ENCODE measurements at regions not wholly inside any gene's neighbourhood (a gene's known extent, or its start where the extent isn't known, plus 50 kb on each side); places are given as distances from the start of the nearest gene placed in this dataset.

DNA sequence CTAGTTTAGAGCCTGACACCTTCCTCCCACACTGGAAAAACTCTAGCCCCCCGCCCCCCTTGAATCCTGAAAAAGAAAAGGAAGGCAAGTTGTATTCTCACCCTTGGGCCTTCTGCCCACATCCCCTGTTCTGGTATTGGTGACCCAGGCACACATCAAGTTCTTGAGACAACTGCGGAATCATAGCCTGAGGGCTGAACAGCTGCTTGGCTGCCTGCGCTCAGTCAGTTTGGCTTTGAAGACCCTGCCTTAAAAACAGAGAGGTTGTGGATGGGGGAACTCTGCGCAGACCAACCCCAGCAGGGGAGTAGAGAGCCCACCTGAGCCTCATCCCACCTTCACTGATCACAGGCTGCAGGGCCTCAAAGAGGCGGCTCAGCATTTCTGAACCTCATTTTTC lies 229.2 kb downstream of the ANAPC1 start:
- H3K9me3 ChIP-seq (ENCODE audit: control insufficient read depth, insufficient read depth, low read length): no peaks in the 10 kb centered on the region
- no peak overlapping the region for H3K4me3 ChIP-seq (ENCODE audit: low read depth, low read length)
- ChIA-PET CTCF (no interaction called here), POLR2A (no interaction called here)
- DNase-seq (ENCODE audit: low read depth, low spot score): no peak
- no peak overlapping the region for H3K27ac ChIP-seq (ENCODE audit: low read depth, low read length)
- no peaks in the 10 kb centered on the region for H3K27me3 ChIP-seq (ENCODE audit: control insufficient read depth, insufficient read depth, low read length)
- TF ChIP-seq, protein P1, sequence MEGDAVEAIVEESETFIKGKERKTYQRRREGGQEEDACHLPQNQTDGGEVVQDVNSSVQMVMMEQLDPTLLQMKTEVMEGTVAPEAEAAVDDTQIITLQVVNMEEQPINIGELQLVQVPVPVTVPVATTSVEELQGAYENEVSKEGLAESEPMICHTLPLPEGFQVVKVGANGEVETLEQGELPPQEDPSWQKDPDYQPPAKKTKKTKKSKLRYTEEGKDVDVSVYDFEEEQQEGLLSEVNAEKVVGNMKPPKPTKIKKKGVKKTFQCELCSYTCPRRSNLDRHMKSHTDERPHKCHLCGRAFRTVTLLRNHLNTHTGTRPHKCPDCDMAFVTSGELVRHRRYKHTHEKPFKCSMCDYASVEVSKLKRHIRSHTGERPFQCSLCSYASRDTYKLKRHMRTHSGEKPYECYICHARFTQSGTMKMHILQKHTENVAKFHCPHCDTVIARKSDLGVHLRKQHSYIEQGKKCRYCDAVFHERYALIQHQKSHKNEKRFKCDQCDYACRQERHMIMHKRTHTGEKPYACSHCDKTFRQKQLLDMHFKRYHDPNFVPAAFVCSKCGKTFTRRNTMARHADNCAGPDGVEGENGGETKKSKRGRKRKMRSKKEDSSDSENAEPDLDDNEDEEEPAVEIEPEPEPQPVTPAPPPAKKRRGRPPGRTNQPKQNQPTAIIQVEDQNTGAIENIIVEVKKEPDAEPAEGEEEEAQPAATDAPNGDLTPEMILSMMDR (IDR thresholded peaks at IDR 0.05; ENCODE audit: low read depth, low read length): no peak

DNA sequence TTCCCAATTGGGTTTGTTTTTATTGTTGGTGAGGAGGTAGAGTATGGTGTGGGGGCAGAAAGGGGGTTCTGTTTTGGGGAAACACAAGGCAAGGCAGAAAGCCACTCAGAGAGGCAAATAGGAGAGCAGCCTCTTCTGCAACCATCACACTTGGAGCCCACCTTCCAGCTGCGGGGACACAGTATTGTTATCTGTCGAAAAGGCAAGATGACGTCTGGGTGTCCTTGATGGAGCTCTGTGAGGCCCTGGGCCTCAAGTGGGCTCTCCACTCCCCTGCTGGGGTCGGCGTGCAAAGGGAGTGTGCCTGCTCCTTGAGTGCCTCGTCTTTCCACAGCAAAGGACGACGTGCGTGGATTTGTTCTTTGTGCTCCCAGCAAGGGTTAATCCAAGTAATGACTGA lies 227.6 kb downstream of the ANAPC1 start:
- H3K27me3 ChIP-seq (ENCODE audit: control insufficient read depth, insufficient read depth, low read length): no peaks in the 10 kb centered on the region
- TF ChIP-seq, protein P1 (IDR thresholded peaks at IDR 0.05; ENCODE audit: low read depth, low read length): no peak
- CTCF ChIA-PET: interaction anchor here (0.6 kb wide), 1 partner anchor 834 kb away, joined by 5 read pairs; no protein-coding TSS in a partner anchor
- no peak for DNase-seq (ENCODE audit: low read depth, low spot score)
- no peaks in the 10 kb centered on the region for H3K9me3 ChIP-seq (ENCODE audit: control insufficient read depth, insufficient read depth, low read length)
- no peak overlapping the region for H3K27ac ChIP-seq (ENCODE audit: low read depth, low read length)
- H3K4me3 ChIP-seq (ENCODE audit: low read depth, low read length): no peak overlapping the region
- POLR2A ChIA-PET: no interaction called here

DNA sequence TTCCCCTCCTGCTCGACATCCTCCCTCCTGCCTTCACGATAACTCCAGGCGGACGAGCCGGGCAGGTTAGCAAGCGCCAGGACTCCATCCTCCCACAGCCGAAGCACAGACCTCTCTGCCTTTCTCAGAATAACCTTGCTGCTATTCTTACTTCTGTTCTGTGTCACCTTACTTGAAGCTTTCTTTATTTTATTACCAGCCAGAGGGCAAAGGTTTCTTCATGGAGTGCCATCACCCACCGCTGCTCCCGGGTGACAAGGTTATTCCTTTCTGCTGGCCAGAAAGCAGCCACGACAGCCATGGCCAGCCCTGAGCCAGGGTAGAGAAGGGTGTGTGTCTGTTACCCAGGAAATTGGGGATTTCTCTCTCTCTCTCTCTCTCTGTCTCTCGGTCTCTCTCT lies 227.1 kb downstream of the ANAPC1 start:
- ChIA-PET CTCF (interaction anchor here (0.6 kb wide), 1 partner anchor 834 kb away, joined by 5 read pairs; no protein-coding TSS in a partner anchor), POLR2A (no interaction called here)
- TF ChIP-seq, protein P1 (IDR thresholded peaks at IDR 0.05; ENCODE audit: low read depth, low read length): no peak

DNA sequence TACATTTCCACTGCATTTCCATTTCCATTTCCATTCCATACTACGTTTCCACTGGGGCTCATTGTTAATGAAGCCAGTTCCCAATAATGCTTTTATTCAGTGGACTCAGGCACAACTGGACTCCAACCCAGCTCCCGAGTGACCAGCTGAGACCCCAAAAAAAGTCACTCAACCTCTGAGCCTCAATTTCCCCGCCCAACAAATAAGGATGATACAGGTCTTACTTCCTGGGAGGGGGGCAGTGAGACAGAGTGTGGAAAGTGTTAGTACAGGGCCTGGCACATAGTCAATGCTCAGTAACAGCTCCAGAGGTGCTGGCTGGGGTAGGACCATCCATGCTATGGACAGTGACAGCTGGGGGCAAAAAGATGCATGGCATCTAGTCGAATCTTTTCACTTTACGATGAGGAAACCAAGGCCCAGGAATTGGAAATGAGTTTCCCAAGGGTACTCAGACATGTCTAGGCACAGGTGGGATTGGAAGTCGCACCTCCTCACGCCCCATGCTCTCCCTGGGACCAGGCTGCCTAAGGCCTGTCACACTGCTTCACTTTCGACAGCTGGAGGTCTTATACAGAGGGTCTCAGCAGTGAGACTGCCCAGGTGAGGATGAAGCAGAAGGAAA lies 226.5 kb downstream of the ANAPC1 start:
- H3K27ac ChIP-seq (ENCODE audit: low read depth, low read length): no peak overlapping the region
- ChIA-PET POLR2A (no interaction called here), CTCF (no interaction called here)
- no peaks in the 10 kb centered on the region for H3K27me3 ChIP-seq (ENCODE audit: control insufficient read depth, insufficient read depth, low read length)
- DNase-seq (ENCODE audit: low read depth, low spot score): no peak
- no peak overlapping the region for H3K4me3 ChIP-seq (ENCODE audit: low read depth, low read length)
- no peaks in the 10 kb centered on the region for H3K9me3 ChIP-seq (ENCODE audit: control insufficient read depth, insufficient read depth, low read length)
- TF ChIP-seq, protein P1 (IDR thresholded peaks at IDR 0.05; ENCODE audit: low read depth, low read length): no peak

More for the DNA sequence above, 227.1 kb downstream of the ANAPC1 start:
- H3K27ac ChIP-seq (ENCODE audit: low read depth, low read length): no peak overlapping the region
- no peaks in the 10 kb centered on the region for H3K9me3 ChIP-seq (ENCODE audit: control insufficient read depth, insufficient read depth, low read length)
- H3K27me3 ChIP-seq (ENCODE audit: control insufficient read depth, insufficient read depth, low read length): no peaks in the 10 kb centered on the region
- no peak for DNase-seq (ENCODE audit: low read depth, low spot score)
- no peak overlapping the region for H3K4me3 ChIP-seq (ENCODE audit: low read depth, low read length)

DNA sequence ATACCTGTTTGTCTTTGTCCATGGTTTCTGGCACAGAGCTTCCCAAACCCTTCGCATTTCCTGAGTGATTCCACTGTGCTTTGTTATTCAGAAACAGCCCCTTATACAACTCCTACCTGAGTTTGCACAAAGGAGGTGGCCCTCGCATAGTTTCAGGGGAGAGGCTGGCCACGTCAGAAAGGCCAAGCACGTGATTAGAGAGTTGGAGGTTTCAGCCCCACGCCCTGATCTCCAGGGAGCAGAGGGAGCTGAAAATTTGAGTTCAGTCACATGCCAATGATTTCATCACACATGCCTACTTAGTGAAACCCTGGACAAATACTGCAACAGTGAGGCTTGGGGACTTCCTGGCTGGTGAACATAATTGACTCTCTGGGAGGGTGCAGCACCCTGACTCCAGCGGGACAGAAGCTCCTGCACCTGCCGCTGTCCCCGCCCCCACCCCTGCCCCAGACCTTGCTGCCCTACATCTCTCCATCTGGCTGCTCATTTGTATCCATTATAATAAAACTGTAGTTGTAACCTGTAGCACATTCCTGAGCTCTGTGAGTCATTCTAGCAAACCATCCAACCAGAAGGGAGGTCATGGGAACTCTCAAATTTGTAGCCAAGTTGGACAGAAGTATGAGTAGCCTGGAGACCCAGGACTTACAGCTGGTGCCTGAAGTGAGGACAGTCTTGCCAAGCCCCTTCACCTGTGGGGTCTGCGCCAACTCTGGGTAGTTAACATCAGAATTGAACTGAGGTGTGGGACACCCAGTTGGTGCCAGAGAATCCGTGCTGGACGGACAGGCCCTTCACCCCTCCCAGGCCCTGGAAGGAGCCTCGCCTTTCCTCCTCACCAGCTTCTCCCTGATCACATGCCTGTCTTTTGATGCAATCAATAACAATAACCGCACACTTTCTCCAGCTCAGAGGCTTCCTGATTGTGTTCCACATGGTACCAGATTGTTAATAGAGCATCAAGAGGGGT lies 224.3 kb downstream of the ANAPC1 start:
- TF ChIP-seq, protein P1 (IDR thresholded peaks at IDR 0.05; ENCODE audit: low read depth, low read length): no peak
- no peaks in the 10 kb centered on the region for H3K9me3 ChIP-seq (ENCODE audit: control insufficient read depth, insufficient read depth, low read length)
- POLR2A ChIA-PET: interaction anchor here (0.6 kb wide), 3 partner anchors 16 to 977 kb away, joined by 3 to 5 read pairs (median 3); no protein-coding TSS in a partner anchor
- H3K27ac ChIP-seq (ENCODE audit: low read depth, low read length): peak overlapping the region; percentile 58
- CTCF ChIA-PET: interaction anchor here (0.6 kb wide), 1 partner anchor 1091 kb away, joined by 3 read pairs; no protein-coding TSS in a partner anchor
- no peak overlapping the region for H3K4me3 ChIP-seq (ENCODE audit: low read depth, low read length)
- H3K27me3 ChIP-seq (ENCODE audit: control insufficient read depth, insufficient read depth, low read length): no peaks in the 10 kb centered on the region
- no peak for DNase-seq (ENCODE audit: low read depth, low spot score)
